Nephron progenitor cell (in vitro differentiated cells): ENCODE measurements at regions not wholly inside any gene's neighbourhood (a gene's known extent, or its start where the extent isn't known, plus 50 kb on each side); places are given as distances from the start of the nearest gene placed in this dataset.
"Not testable (repeated sequence)": the region's sequence is repeated elsewhere in the genome, so short reads cannot be mapped to it uniquely, and the experiment has no call there.

Experiments used
- DNase-seq: peaks from one replicate; pipeline ENCODE4 v3.0.0; 2021
- H3K27ac Mint-ChIP-seq: 2 replicates; pipeline ENCODE4 v1.8.0; 2021; ENCODE audit warnings: mild to moderate bottlenecking, moderate library complexity, mixed read lengths
- H3K27me3 Mint-ChIP-seq: 2 replicates; pipeline ENCODE4 v1.8.0; 2021; ENCODE audit warnings: mild to moderate bottlenecking, low read depth, mixed read lengths; ENCODE audit not compliant: poor library complexity
- H3K36me3 Mint-ChIP-seq: 2 replicates; pipeline ENCODE4 v1.8.0; 2021; ENCODE audit warnings: low read depth, mixed read lengths
- H3K4me1 Mint-ChIP-seq: 2 replicates; pipeline ENCODE4 v1.8.0; 2021; ENCODE audit warnings: mixed read lengths
- H3K4me3 Mint-ChIP-seq: 2 replicates; pipeline ENCODE4 v1.8.0; 2021; ENCODE audit warnings: mild to moderate bottlenecking, moderate library complexity, mixed read lengths
- H3K9me3 Mint-ChIP-seq: 2 replicates; pipeline ENCODE4 v1.8.0; 2021; ENCODE audit warnings: mild to moderate bottlenecking, moderate library complexity, mixed read lengths
- CTCF ChIP-seq: fragments of 200-600 bp; sonication (generic); IDR thresholded peaks from 2 replicates; pipeline ENCODE4 v1.5.0; 2021; ENCODE audit warnings: antibody characterized with exemption

- H3K36me3 Mint-ChIP-seq = no peaks in the 10 kb centered on the region
- no peak for DNase-seq
Measured at GRCh38 chr6:169918954-169919549, 167.6 kb downstream of the ERMARD start.

GRCh38 chr6:169918239-169918953 lies 167.0 kb downstream of the ERMARD start:
- no peaks in the 10 kb centered on the region for H3K27me3 Mint-ChIP-seq
- no peaks in the 10 kb centered on the region for H3K36me3 Mint-ChIP-seq
- peak overlapping the region; percentile 11 for H3K27ac Mint-ChIP-seq
- H3K4me3 Mint-ChIP-seq = peak overlapping the region; percentile 3
- TF ChIP-seq CTCF = no peak
- no peak for DNase-seq
- no peaks in the 10 kb centered on the region for H3K9me3 Mint-ChIP-seq
- peaks cover 55% of the 10 kb centered on the region for H3K4me1 Mint-ChIP-seq

More at GRCh38 chr6:169918954-169919549, 167.6 kb downstream of the ERMARD start:
- no peak overlapping the region for H3K27ac Mint-ChIP-seq
- H3K9me3 Mint-ChIP-seq = no peaks in the 10 kb centered on the region
- H3K27me3 Mint-ChIP-seq = no peaks in the 10 kb centered on the region
- peaks cover 55% of the 10 kb centered on the region for H3K4me1 Mint-ChIP-seq
- TF ChIP-seq CTCF = no peak
- H3K4me3 Mint-ChIP-seq = no peak overlapping the region

GRCh38 chr6:169917153-169917552 lies 165.7 kb downstream of the ERMARD start:
- no peak for DNase-seq
- Mint-ChIP-seq H3K4me3 (no peak overlapping the region), H3K9me3 (no peaks in the 10 kb centered on the region), H3K4me1 (peaks cover 60% of the 10 kb centered on the region), H3K27ac (no peak overlapping the region), H3K27me3 (no peaks in the 10 kb centered on the region), H3K36me3 (no peaks in the 10 kb centered on the region)
- no peak for TF ChIP-seq CTCF

GRCh38 chr6:169915769-169916550 lies 164.5 kb downstream of the ERMARD start:
- no peaks in the 10 kb centered on the region for H3K27me3 Mint-ChIP-seq
- peak overlapping the region; percentile 32 for H3K4me3 Mint-ChIP-seq
- no peaks in the 10 kb centered on the region for H3K9me3 Mint-ChIP-seq
- TF ChIP-seq CTCF = no peak
- no peak for DNase-seq
- H3K36me3 Mint-ChIP-seq = no peaks in the 10 kb centered on the region
- H3K4me1 Mint-ChIP-seq = peaks cover 63% of the 10 kb centered on the region
- H3K27ac Mint-ChIP-seq = no peak overlapping the region

GRCh38 chr6:169913745-169914144 lies 162.3 kb downstream of the ERMARD start:
- not testable (repeated sequence) for H3K27me3 Mint-ChIP-seq, H3K36me3 Mint-ChIP-seq, H3K9me3 Mint-ChIP-seq, H3K27ac Mint-ChIP-seq, DNase-seq, H3K4me3 Mint-ChIP-seq
- peaks cover 57% of the 10 kb centered on the region for H3K4me1 Mint-ChIP-seq

- Mint-ChIP-seq H3K9me3 (no peaks in the 10 kb centered on the region), H3K36me3 (no peaks in the 10 kb centered on the region), H3K27ac (no peak overlapping the region), H3K4me3 (no peak overlapping the region), H3K27me3 (peaks cover 3% of the 10 kb centered on the region), H3K4me1 (peaks cover 52% of the 10 kb centered on the region)
- DNase-seq = no peak
- TF ChIP-seq CTCF = no peak
Measured at GRCh38 chr6:169913096-169913638, 161.7 kb downstream of the ERMARD start.
